ENCODE measurements at regions not wholly inside any gene's neighbourhood (a gene's known extent, or its start where the extent isn't known, plus 50 kb on each side); places are given as distances from the start of the nearest gene placed in this dataset.

DNA sequence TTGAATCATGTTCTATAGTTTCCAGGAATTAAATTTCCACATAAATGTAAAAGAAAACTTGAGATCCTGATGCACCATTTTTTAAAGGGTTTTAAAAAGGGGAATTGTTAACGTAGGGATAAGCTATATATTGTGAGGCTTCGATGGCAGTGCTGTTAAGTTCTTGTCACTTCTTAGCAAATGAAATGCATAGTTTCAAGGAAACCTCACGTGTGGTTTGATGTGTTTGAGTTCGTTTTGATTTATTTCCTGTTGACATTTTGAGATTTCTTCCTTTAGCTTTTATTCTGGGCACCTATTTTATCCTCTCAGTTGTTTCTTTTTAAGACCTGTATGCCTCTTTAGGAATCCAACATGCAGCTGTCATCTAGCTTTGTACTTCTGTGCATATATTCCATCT is 301.0 kb downstream of the DOCK8 start:
- H3K27ac ChIP-seq: no peak overlapping the region
- TF ChIP-seq POLR2A (IDR thresholded peaks at IDR 0.05) (no peak), EP300 (IDR thresholded peaks at IDR 0.05) (no peak), CTCF (IDR thresholded peaks at IDR 0.05) (no peak)
- H3K36me3 ChIP-seq: no peaks in the 10 kb centered on the region
- H3K9me3 ChIP-seq: no peaks in the 10 kb centered on the region
- no peaks in the 10 kb centered on the region for H3K27me3 ChIP-seq
- H3K4me1 ChIP-seq (ENCODE audit: insufficient read depth): no peaks in the 10 kb centered on the region
- H3K4me3 ChIP-seq: no peak overlapping the region
- intact Hi-C loops (cut with DNase I): no loop called here
- WGBS, 3 donors: 83 to 90% (median 86%) methylated on average over 4 of the region's 4 CpGs
- DNase-seq: no peak

DNA sequence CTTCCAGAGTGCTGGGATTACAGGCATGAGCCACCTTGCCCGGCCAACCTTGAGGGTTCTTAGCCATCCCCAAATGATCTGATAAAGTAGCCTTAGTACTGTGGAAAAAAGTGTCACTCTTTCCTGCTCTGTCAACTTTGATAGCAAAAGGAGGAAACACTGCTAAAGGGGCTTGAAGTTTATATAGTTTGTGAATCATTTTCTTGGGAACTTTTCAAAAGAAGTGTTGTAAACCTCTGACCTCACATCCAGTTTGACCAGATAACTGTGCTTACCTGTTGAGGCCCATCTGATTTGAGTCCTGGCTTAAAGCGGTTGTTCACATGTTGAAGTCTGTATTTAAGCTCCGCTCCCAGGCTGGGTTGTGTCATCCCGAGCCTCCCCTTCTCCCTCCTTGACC is 303.3 kb downstream of the DOCK8 start:
- Histone ChIP-seq H3K4me3 (no peak overlapping the region), H3K27me3 (no peaks in the 10 kb centered on the region), H3K9me3 (no peaks in the 10 kb centered on the region), H3K4me1 (ENCODE audit: insufficient read depth) (no peaks in the 10 kb centered on the region), H3K27ac (no peak overlapping the region), H3K36me3 (no peaks in the 10 kb centered on the region)
- WGBS, 3 donors: 88 to 93% (median 91%) methylated on average over 4 of the region's 4 CpGs
- no peak for TF ChIP-seq POLR2A (IDR thresholded peaks at IDR 0.05)
- TF ChIP-seq EP300 (IDR thresholded peaks at IDR 0.05): no peak
- TF ChIP-seq CTCF (IDR thresholded peaks at IDR 0.05): no peak
- no peak for DNase-seq
- intact Hi-C loops (cut with DNase I): no loop called here

GRCh38 chr9:518540-518939 is 303.9 kb downstream of the DOCK8 start:
- H3K27ac ChIP-seq: no peak overlapping the region
- H3K27me3 ChIP-seq: no peaks in the 10 kb centered on the region
- no peaks in the 10 kb centered on the region for H3K9me3 ChIP-seq
- no peaks in the 10 kb centered on the region for H3K4me1 ChIP-seq (ENCODE audit: insufficient read depth)
- TF ChIP-seq CTCF (IDR thresholded peaks at IDR 0.05) (no peak), EP300 (IDR thresholded peaks at IDR 0.05) (no peak), POLR2A (IDR thresholded peaks at IDR 0.05) (no peak)
- WGBS, 3 donors: 78 to 90% (median 82%) methylated on average over 5 of the region's 5 CpGs
- intact Hi-C loops (cut with DNase I): no loop called here
- H3K4me3 ChIP-seq: no peak overlapping the region
- no peaks in the 10 kb centered on the region for H3K36me3 ChIP-seq
- DNase-seq: no peak

DNA sequence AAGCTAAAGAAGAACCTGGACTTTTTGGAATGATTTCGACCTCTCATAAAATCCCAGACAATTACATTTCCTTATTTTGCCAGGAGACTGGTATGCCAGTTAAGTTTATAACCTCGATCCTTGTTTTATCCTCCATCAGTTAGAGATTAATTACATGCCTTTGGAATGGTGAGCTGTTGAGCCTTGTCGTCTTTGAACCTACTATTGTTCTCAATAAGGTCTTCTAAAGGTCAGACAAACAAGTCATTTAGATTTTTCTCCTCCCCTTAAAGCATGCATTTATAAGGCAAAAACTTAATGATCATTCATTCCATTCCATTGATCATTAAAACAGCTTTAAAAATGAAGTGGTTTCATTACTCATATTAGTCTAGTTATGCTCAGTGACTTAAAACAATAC is 304.9 kb downstream of the DOCK8 start:
- WGBS, 3 donors: 80 to 82% (median 80%) methylated on average over 3 of the region's 3 CpGs
- no peak for DNase-seq
- no peaks in the 10 kb centered on the region for H3K4me1 ChIP-seq (ENCODE audit: insufficient read depth)
- no peak overlapping the region for H3K27ac ChIP-seq
- H3K4me3 ChIP-seq: no peak overlapping the region
- no peaks in the 10 kb centered on the region for H3K27me3 ChIP-seq
- H3K9me3 ChIP-seq: no peaks in the 10 kb centered on the region
- TF ChIP-seq CTCF (IDR thresholded peaks at IDR 0.05): no peak
- TF ChIP-seq EP300 (IDR thresholded peaks at IDR 0.05): no peak
- TF ChIP-seq POLR2A (IDR thresholded peaks at IDR 0.05): no peak
- no peaks in the 10 kb centered on the region for H3K36me3 ChIP-seq
- intact Hi-C loops (cut with DNase I): no loop called here

DNA sequence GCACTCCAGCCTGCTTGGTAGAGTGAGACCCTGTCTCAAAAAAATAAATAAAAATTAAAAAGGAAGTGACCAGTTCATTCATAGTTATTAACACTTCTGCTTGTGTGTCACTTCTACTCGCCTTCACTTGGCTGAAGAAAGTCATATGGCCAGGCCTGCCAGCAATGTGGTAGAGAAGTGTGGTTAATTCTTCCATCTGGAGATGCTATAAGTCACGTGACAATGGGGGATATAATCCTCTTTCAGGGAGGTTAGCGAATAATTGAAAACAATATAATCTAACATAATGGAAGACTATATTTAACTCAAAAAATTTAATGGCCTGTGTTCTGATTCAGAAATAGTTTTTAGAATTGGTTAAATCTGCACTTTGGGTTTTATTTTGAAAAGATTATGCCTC is 305.6 kb downstream of the DOCK8 start:
- Histone ChIP-seq H3K9me3 (no peaks in the 10 kb centered on the region), H3K4me1 (ENCODE audit: insufficient read depth) (no peaks in the 10 kb centered on the region), H3K27me3 (no peaks in the 10 kb centered on the region), H3K36me3 (no peaks in the 10 kb centered on the region), H3K4me3 (no peak overlapping the region), H3K27ac (no peak overlapping the region)
- 83 to 89% (median 89%) methylated on average over 3 of the region's 3 CpGs for WGBS, 3 donors
- TF ChIP-seq POLR2A (IDR thresholded peaks at IDR 0.05): no peak
- no peak for TF ChIP-seq EP300 (IDR thresholded peaks at IDR 0.05)
- TF ChIP-seq CTCF (IDR thresholded peaks at IDR 0.05): no peak
- intact Hi-C loops (cut with DNase I): no loop called here
- no peak for DNase-seq
